Fibroblast of lung (primary cell): ENCODE measurements at regions not wholly inside any gene's neighbourhood (a gene's known extent, or its start where the extent isn't known, plus 50 kb on each side); places are given as distances from the start of the nearest gene placed in this dataset.
"Not testable (repeated sequence)": the region's sequence is repeated elsewhere in the genome, so short reads cannot be mapped to it uniquely, and the experiment has no call there.

Experiments used
- DNase-seq, 2 donors: peaks; one replicate each; pipeline versions ENCODE4 v3.0.0 to v3.0.0-alpha.2; 2010; ENCODE audit warnings: low read depth in 2 of 2
- H2AFZ ChIP-seq: 2 replicates; pipeline ENCODE4 v1.5.1; 2012; ENCODE audit warnings: low read length, control low read depth, inconsistent platforms
- H3K27ac ChIP-seq: 2 replicates; pipeline ENCODE4 v1.5.1; 2011; ENCODE audit warnings: low read length, control low read depth; ENCODE audit not compliant: insufficient read depth
- H3K27me3 ChIP-seq: 2 replicates; pipeline ENCODE4 v1.5.1; 2011; ENCODE audit warnings: mild to moderate bottlenecking, low read length; ENCODE audit not compliant: control insufficient read depth, insufficient read depth
- H3K36me3 ChIP-seq: 2 replicates; pipeline ENCODE4 v1.5.1; 2011; ENCODE audit warnings: low read length; ENCODE audit not compliant: control insufficient read depth, insufficient read depth
- H3K4me1 ChIP-seq: 2 replicates; pipeline ENCODE4 v1.5.1; 2011; ENCODE audit warnings: low read length; ENCODE audit not compliant: control insufficient read depth, insufficient read depth; ENCODE audit errors: extremely low read depth
- H3K4me2 ChIP-seq: 2 replicates; pipeline ENCODE4 v1.5.1; 2011; ENCODE audit warnings: low read length, control low read depth; ENCODE audit not compliant: insufficient read depth; ENCODE audit errors: extremely low read depth
- H3K4me3 ChIP-seq, 4 experiments: fragments of 200-600 bp in 1 of 4; sonication (generic) in 1 of 4; replicated peaks in 1 of 4; 2 replicates each; pipeline ENCODE4 v1.5.1; 2011 to 2016; ENCODE audit warnings: low read length in 4 of 4, low read depth in 3 of 4, mild to moderate bottlenecking in 3 of 4, control low read depth in 2 of 4, inconsistent platforms in 1 of 4, mixed read lengths in 1 of 4; ENCODE audit not compliant: insufficient read depth in 1 of 4; ENCODE audit errors: control extremely low read depth in 1 of 4
- H3K79me2 ChIP-seq: 2 replicates; pipeline ENCODE4 v1.5.1; 2012; ENCODE audit warnings: mild to moderate bottlenecking, low read length, inconsistent platforms; ENCODE audit not compliant: control insufficient read depth, insufficient read depth
- H3K9ac ChIP-seq: 2 replicates; pipeline ENCODE4 v1.5.1; 2011; ENCODE audit warnings: mild to moderate bottlenecking, low read length, control low read depth; ENCODE audit not compliant: insufficient read depth
- H3K9me3 ChIP-seq: 2 replicates; pipeline ENCODE4 v1.5.1; 2012; ENCODE audit warnings: low read depth, low read length; ENCODE audit not compliant: control insufficient read depth, insufficient read depth
- H4K20me1 ChIP-seq: 2 replicates; pipeline ENCODE4 v1.5.1; 2011; ENCODE audit warnings: low read length; ENCODE audit not compliant: control insufficient read depth, insufficient read depth; ENCODE audit errors: extremely low read depth
- EZH2 ChIP-seq: IDR thresholded peaks from 2 replicates; pipeline ENCODE4 v1.5.1; 2012; ENCODE audit warnings: low read length, control low read depth, mild to moderate bottlenecking; ENCODE audit errors: missing control alignments
- TF ChIP-seq, protein P1 (sequence below), 2 donors: IDR thresholded peaks in 1 of 2; conservative IDR thresholded peaks in 1 of 2; 1 replicate in 1 of 2; 2 replicates in 1 of 2; pipeline ENCODE4 v1.5.1; 2011 to 2012; ENCODE audit warnings: low read length in 2 of 2, control low read depth in 1 of 2, inconsistent platforms in 1 of 2, low read depth in 1 of 2, mild to moderate bottlenecking in 1 of 2

DNA sequence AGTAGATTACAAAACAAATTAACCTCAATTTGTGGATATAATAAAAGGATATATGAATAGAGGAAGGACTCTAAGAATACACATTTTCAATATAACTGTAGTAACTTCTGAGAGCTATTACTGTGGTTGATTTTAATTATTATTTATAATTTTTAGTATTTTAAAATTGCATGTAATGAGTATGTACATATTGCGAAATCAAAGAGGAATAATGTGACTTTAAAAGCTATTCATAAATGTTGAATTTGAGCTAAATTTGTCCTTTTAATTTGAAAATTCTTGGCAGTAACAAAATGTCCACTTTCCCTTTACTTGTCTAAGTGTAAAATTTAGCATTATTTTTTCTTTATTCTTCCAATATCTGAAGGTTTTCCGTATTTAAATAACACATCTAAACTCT is 750.6 kb upstream of the PCDH15 start:
- Histone ChIP-seq H3K9ac (no peak overlapping the region), H3K27ac (no peak overlapping the region), H3K9me3 (no peaks in the 10 kb centered on the region), H3K27me3 (no peaks in the 10 kb centered on the region), H3K79me2 (no peaks in the 10 kb centered on the region), H3K4me1 (no peaks in the 10 kb centered on the region), H3K4me3 (no peak overlapping the region), H2AFZ (no peak overlapping the region), H3K36me3 (no peaks in the 10 kb centered on the region), H3K4me2 (no peak overlapping the region), H4K20me1 (no peaks in the 10 kb centered on the region)
- no peak for DNase-seq
- no peak for TF ChIP-seq EZH2
- TF ChIP-seq, protein P1, sequence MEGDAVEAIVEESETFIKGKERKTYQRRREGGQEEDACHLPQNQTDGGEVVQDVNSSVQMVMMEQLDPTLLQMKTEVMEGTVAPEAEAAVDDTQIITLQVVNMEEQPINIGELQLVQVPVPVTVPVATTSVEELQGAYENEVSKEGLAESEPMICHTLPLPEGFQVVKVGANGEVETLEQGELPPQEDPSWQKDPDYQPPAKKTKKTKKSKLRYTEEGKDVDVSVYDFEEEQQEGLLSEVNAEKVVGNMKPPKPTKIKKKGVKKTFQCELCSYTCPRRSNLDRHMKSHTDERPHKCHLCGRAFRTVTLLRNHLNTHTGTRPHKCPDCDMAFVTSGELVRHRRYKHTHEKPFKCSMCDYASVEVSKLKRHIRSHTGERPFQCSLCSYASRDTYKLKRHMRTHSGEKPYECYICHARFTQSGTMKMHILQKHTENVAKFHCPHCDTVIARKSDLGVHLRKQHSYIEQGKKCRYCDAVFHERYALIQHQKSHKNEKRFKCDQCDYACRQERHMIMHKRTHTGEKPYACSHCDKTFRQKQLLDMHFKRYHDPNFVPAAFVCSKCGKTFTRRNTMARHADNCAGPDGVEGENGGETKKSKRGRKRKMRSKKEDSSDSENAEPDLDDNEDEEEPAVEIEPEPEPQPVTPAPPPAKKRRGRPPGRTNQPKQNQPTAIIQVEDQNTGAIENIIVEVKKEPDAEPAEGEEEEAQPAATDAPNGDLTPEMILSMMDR (conservative IDR thresholded peaks at IDR 0.05 in 1 of 2, IDR thresholded peaks at IDR 0.05 in 1 of 2; ENCODE audit: low read depth in 1 of 2, low read length in 2 of 2): no peak

DNA sequence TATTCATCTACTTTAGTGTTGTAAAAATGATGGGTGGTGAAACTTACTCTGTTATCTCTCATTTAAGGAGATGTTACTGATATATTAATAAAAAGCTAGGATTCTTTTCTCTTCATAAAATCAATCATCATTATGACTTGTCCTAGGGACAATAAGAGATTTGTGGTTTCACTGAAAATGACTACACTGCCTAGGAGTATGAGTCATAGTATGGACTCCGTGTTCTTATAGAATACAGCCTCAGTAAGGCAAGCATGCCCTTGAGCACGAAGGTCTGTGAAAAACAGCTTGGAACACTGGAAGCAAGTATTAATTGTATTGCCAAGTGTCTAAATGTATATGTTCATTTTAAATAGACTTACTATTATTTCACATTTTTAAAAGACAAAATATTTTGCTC is 749.2 kb upstream of the PCDH15 start:
- no peaks in the 10 kb centered on the region for H3K79me2 ChIP-seq
- H2AFZ ChIP-seq: no peak overlapping the region
- no peaks in the 10 kb centered on the region for H4K20me1 ChIP-seq
- no peak overlapping the region for H3K9ac ChIP-seq
- H3K4me1 ChIP-seq: no peaks in the 10 kb centered on the region
- H3K36me3 ChIP-seq: no peaks in the 10 kb centered on the region
- TF ChIP-seq EZH2: no peak
- TF ChIP-seq, protein P1 (conservative IDR thresholded peaks at IDR 0.05 in 1 of 2, IDR thresholded peaks at IDR 0.05 in 1 of 2; ENCODE audit: low read depth in 1 of 2, low read length in 2 of 2): no peak
- no peaks in the 10 kb centered on the region for H3K27me3 ChIP-seq
- no peak overlapping the region for H3K4me3 ChIP-seq
- H3K9me3 ChIP-seq: no peaks in the 10 kb centered on the region
- no peak overlapping the region for H3K27ac ChIP-seq
- peak; percentile 46 to 51 for DNase-seq
- no peak overlapping the region for H3K4me2 ChIP-seq

DNA sequence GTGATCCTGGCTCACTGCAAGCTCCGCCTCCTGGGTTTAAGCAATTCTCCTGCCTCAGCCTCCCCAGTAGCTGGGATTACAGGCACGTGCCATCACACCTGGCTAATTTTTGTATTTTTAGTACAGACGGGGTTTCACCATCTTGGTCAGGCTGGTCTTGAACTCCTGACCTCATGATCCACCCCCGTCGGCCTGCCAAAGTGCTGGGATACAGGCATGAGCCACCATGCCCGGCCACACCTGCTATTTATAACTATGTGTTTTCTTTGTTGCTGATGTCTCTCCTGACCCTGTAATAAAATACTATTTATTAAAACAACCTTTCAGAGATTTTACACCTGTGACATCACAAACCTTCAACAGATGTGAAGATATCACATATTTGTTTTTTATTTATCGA is 736.5 kb upstream of the PCDH15 start:
- not testable (repeated sequence) for DNase-seq, H3K79me2 ChIP-seq, H3K4me3 ChIP-seq, H3K4me2 ChIP-seq, H4K20me1 ChIP-seq, H3K36me3 ChIP-seq, H3K27me3 ChIP-seq, H3K9ac ChIP-seq, H2AFZ ChIP-seq, H3K4me1 ChIP-seq, H3K9me3 ChIP-seq, H3K27ac ChIP-seq

DNA sequence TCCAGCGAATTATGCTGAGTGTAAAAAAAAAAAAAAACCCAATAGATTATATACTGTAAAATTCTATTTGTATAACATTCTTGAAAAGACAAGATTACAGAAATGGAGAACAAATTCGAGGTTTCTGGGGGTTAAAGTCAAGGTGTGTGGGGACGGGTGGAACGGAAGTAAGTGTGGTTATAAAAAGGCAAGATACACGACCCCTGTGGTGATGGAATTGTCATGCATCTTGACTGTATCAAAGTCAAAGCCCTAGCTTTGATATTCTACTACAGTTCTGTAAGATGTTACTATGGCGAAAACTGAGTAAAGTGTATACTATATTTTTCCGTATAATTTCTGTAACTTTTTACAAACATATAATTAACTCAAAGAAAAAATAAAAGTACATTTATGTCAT is 718.2 kb upstream of the PCDH15 start:
- no peaks in the 10 kb centered on the region for H3K4me1 ChIP-seq
- H3K4me3 ChIP-seq: no peak overlapping the region
- H4K20me1 ChIP-seq: no peaks in the 10 kb centered on the region
- no peak overlapping the region for H2AFZ ChIP-seq
- TF ChIP-seq, protein P1 (conservative IDR thresholded peaks at IDR 0.05 in 1 of 2, IDR thresholded peaks at IDR 0.05 in 1 of 2; ENCODE audit: low read depth in 1 of 2, low read length in 2 of 2): no peak
- TF ChIP-seq EZH2: no peak
- no peak for DNase-seq
- H3K27me3 ChIP-seq: no peaks in the 10 kb centered on the region
- no peak overlapping the region for H3K27ac ChIP-seq
- H3K9me3 ChIP-seq: no peaks in the 10 kb centered on the region
- H3K79me2 ChIP-seq: no peaks in the 10 kb centered on the region
- H3K4me2 ChIP-seq: no peak overlapping the region
- H3K36me3 ChIP-seq: no peaks in the 10 kb centered on the region
- no peak overlapping the region for H3K9ac ChIP-seq

DNA sequence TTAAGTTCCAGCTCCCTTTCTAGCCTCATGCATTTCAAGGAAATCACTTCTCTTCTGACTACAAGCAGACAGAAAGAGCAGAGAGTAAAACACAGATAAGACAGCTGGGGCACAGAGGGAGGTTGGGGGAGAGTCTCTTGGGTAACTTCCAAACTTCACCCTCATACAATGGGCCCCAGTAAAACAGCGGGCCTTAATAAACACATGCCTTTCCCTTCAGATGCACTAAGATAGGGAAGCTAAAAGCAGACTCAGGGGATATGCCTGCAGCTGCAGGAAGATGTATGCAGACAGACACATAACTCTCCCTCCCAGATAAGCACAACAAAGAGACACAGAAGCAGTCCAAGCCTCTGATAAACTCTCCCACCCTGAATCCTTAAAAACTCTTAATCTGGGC is 717.4 kb upstream of the PCDH15 start:
- H3K79me2 ChIP-seq: not testable (repeated sequence)

More for the DNA sequence above, 717.4 kb upstream of the PCDH15 start:
- H3K27ac ChIP-seq, H3K9ac ChIP-seq, H2AFZ ChIP-seq, H3K4me1 ChIP-seq, H3K27me3 ChIP-seq, H3K9me3 ChIP-seq, H3K4me3 ChIP-seq, H3K36me3 ChIP-seq, DNase-seq, H4K20me1 ChIP-seq, H3K4me2 ChIP-seq: not testable (repeated sequence)
